ENCODE measurements at regions not wholly inside any gene's neighbourhood (a gene's known extent, or its start where the extent isn't known, plus 50 kb on each side); places are given as distances from the start of the nearest gene placed in this dataset.

- TF ChIP-seq CTCF (IDR thresholded peaks at IDR 0.05; ENCODE audit: control extremely low read depth in 1 of 3, insufficient read depth in 1 of 3, low read depth in 1 of 3, low read length in 3 of 3) (no peak), ATF3 (IDR thresholded peaks at IDR 0.05; ENCODE audit: insufficient read depth, low read depth, low read length) (no peak), MAX (IDR thresholded peaks at IDR 0.05) (no peak), EGR1 (IDR thresholded peaks at IDR 0.05; ENCODE audit: borderline replicate concordance, low read depth, low read length) (no peak), EZH2 (IDR thresholded peaks at IDR 0.05; ENCODE audit: low read depth, low read length, severe bottlenecking) (no peak)
Observed at GRCh38 chr5:89080467-89081116, 197.6 kb upstream of the MEF2C start.
